WTC11 (cell line): ENCODE measurements at regions not wholly inside any gene's neighbourhood (a gene's known extent, or its start where the extent isn't known, plus 50 kb on each side); places are given as distances from the start of the nearest gene placed in this dataset.

Source experiments
- CREB1 ChIP-seq: sonication (generic); formaldehyde crosslinking; IDR thresholded peaks from 2 replicates; pipeline ENCODE4 v1.8.0; 2023; ENCODE audit warnings: mild to moderate bottlenecking, missing genetic modification reagents
- CTCF ChIP-seq: fragments of 200-600 bp; IDR thresholded peaks from 2 replicates; pipeline ENCODE4 v1.8.0; 2022; ENCODE audit warnings: antibody characterized with exemption
- JUN ChIP-seq: sonication (generic); formaldehyde crosslinking; IDR thresholded peaks from 2 replicates; pipeline ENCODE4 v1.8.0; 2023; ENCODE audit warnings: mild to moderate bottlenecking, missing genetic modification reagents
- NR3C1 ChIP-seq: sonication (generic); formaldehyde crosslinking; conservative IDR thresholded peaks from 2 replicates; pipeline ENCODE4 v1.8.1; 2023; ENCODE audit warnings: low read depth, mild to moderate bottlenecking, missing genetic modification reagents
- TCF7 ChIP-seq: sonication (generic); formaldehyde crosslinking; IDR thresholded peaks from 2 replicates; pipeline ENCODE4 v1.8.0; 2022; ENCODE audit warnings: mild to moderate bottlenecking, low read depth, missing genetic modification reagents, moderate library complexity
- ZMAT4 ChIP-seq: fragments of 250-450 bp; sonication (Bioruptor Pico); IDR thresholded peaks from 2 replicates; pipeline ENCODE4 v1.9.0; 2021; ENCODE audit warnings: mild to moderate bottlenecking

- TF ChIP-seq CREB1 (CRISPR knock-in tag) = no peak
- TF ChIP-seq JUN (CRISPR knock-in tag) = no peak
- TF ChIP-seq NR3C1 (CRISPR knock-in tag) = no peak
- no peak for TF ChIP-seq ZMAT4 (CRISPR knock-in tag)
- no peak for TF ChIP-seq TCF7 (CRISPR knock-in tag)
- no peak for TF ChIP-seq CTCF
These were observed 90.9 kb upstream of the GRAMD2B start for GRCh38 chr5:126332326-126332725.
